LHCN-M2 (cell line): ENCODE measurements at regions not wholly inside any gene's neighbourhood (a gene's known extent, or its start where the extent isn't known, plus 50 kb on each side); places are given as distances from the start of the nearest gene placed in this dataset.

Source experiments
- DNase-seq: peaks from one replicate; pipeline ENCODE4 v3.0.0-alpha.2; 2012; ENCODE audit warnings: low read depth

GRCh38 chr12:61870658-61871484, 389.3 kb upstream of the USP15 start:
- DNase-seq = no peak

- no peak for DNase-seq
Measured at GRCh38 chr12:61871485-61871810, 388.8 kb upstream of the USP15 start.

DNA sequence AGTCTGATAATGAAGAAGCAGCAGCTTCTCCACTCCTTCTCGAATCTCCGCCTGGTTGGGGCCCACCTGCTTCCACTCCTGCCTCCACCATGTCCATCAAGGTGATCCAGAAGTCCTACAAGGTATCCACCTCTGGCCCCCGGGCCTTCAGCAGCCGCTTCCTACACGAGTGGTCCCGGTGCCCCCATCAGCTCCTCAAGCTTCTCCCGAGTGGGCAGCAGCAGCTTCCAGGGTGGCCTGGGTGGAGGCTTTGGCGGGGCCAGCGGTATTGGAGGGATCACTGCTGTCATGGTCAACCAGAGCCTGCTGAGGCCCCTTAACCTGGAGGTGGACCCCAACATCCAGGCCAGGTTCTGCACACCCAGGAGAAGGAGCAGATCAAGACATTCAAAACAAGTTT, 381.0 kb upstream of the USP15 start:
- DNase-seq = no peak

DNA sequence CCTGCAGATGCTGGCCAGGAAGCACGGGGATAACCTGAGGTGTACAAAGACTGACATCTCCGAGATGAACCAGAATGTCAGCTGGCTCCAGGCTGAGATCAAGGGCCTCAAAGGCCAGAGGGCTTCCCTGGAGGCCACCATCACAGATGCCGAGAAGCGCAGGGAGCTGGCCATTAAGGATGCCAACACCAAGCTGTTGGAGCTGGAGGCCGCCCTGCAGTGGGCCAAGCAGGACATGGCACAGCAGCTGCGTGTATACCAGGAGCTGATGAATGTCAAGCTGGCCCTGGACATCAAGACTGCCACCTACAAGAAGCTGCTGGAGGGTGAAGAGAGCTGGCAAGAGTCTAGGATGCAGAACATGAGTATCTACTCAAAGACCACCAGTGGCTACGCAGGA, 380.0 kb upstream of the USP15 start:
- no peak for DNase-seq

DNA sequence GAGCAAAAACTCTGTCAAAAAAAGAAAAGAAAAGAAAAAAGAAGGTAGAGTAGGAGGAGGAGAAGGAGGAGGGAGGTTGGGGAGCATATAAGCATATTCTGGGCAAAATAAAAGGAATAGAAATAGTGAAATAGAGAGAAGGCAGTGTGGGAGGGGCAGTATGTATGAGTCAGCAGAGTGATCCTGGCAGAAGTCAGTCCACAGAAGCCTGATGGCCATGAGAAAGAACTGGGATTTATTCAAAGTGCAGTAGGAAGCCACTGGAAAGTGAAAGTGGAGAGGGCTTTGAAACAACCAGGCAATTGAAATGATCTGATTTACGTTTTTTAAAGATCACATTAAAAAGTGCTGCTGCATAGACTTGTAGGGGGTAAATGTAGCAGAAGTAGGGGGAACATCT, 368.6 kb upstream of the USP15 start:
- DNase-seq = no peak

GRCh38 chr12:61894168-61894567, 366.0 kb upstream of the USP15 start:
- no peak for DNase-seq

- DNase-seq = no peak
Measured at GRCh38 chr12:61896436-61896835, 363.8 kb upstream of the USP15 start.

DNA sequence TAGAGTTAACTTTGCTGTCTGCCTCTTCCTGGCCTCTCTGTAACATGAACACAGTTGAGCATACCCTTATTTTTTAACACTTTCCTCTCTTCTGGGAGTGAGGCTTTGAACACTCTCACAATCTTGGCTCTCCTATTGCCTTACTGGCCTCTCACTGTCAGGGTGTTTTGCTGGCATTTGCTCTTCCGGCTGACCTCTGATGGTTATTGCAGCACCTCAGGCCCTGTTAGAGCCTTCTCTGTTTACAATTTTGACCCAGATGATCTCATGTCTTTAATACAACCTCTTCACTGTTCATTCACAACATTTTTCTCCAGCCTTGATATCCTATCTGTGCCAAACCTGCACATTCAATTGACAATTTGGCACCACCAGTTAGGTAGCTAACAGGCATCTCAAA, 357.8 kb upstream of the USP15 start:
- DNase-seq = no peak

- DNase-seq = no peak
Measured at GRCh38 chr12:61911113-61911512, 349.1 kb upstream of the USP15 start.

- no peak for DNase-seq
Measured at GRCh38 chr12:61915420-61915819, 344.8 kb upstream of the USP15 start.

DNA sequence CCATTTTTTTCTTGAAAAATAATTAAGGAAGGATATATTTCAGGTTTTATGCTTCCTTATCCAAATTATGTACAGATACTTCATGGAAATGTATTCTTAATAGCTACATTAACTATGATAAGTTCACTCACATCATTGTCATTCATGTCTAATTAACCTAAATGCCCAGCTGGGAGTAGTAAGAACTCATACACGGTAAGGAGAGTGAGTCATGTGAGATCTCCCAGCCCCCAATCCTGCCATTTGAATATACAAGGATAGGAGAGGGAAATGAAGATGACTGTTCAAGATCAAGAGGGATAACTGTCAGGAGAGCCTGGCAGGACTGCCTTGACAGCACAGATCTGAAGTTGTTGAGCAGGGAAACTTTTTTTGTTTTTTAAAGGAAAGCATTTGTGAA, 343.4 kb upstream of the USP15 start:
- no peak for DNase-seq

- no peak for DNase-seq
Measured at GRCh38 chr12:61919686-61920085, 340.5 kb upstream of the USP15 start.

GRCh38 chr12:61920230-61920629, 340.0 kb upstream of the USP15 start:
- no peak for DNase-seq

GRCh38 chr12:61923152-61923551, 337.1 kb upstream of the USP15 start:
- no peak for DNase-seq

GRCh38 chr12:61934564-61934963, 325.6 kb upstream of the USP15 start:
- no peak for DNase-seq

DNA sequence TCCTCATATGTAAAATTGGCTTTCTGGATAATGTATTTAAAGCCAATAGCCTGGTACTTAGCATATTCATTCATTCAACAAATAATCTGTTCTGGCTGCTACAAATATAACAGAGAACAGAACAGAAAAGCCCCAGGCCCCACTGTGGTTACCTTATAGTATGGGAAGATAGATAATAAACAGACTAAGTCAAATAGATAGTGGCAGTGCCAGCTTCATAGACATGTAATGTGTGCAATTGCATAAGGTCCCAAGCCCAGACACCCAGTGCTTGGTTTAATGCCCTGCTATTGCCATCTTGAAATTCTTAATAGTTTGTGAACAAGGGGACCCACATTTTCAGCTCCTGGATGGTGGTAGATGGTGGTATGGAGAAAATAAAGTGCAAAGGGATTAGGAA, 320.2 kb upstream of the USP15 start:
- DNase-seq = no peak

DNA sequence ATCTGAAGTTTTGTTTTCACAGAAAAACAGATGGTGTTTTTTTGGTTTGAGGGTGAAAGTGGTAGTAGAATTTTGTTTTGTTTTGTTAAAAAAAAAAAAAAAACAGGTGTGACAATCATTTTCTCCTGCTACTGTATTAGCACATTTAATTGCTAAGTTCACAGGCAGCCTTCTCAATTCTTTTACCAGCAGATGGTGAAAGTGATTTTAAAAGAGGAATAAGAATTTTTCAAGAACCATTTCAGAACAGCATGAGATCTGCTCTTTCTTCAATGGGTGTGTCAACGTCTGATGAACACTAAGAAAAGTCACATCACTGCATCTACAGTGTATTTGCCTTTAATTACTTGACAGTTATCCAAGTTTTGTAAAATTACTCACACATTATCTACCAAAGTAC, 303.7 kb upstream of the USP15 start:
- DNase-seq = no peak

- no peak for DNase-seq
Measured at GRCh38 chr12:61974461-61974860, 285.7 kb upstream of the USP15 start.

DNA sequence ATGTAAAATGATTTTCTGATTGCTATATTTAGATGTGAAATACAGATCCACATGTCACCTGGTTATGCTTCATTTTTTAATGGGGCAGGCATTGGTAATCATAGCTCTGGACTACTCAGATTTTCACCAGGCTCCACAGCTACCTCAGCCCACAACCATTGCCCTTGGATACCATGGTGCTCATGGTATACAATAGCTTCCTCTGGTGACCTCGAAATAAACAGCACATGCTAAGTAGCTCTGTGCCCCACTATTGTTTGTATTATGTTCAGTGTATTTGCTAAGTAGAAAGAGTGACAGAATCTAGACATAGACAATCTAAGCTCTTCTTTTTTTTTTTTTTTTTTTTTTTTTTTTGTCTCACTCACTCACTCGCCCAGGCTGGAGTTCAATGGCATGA, 274.4 kb upstream of the USP15 start:
- no peak for DNase-seq

DNA sequence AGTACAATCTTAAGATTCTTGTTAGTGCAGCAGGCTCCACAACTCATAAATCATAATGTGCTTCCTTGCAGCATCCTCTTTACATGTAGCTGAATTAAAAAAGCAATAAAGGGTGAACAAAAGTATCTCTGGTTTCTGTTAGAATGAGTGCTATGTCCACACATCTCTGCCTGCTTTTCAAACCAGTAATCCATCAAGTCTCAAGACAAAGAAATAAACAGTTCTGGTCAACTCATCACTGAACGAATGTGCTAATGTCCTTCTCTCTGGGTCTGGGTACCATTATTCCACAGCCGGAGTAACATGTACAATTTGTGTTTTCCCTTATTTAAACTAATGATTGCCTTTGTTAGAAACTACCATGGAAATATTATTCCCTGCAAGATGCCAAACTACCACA, 273.0 kb upstream of the USP15 start:
- DNase-seq = no peak

GRCh38 chr12:61991661-61992060, 268.5 kb upstream of the USP15 start:
- no peak for DNase-seq

DNA sequence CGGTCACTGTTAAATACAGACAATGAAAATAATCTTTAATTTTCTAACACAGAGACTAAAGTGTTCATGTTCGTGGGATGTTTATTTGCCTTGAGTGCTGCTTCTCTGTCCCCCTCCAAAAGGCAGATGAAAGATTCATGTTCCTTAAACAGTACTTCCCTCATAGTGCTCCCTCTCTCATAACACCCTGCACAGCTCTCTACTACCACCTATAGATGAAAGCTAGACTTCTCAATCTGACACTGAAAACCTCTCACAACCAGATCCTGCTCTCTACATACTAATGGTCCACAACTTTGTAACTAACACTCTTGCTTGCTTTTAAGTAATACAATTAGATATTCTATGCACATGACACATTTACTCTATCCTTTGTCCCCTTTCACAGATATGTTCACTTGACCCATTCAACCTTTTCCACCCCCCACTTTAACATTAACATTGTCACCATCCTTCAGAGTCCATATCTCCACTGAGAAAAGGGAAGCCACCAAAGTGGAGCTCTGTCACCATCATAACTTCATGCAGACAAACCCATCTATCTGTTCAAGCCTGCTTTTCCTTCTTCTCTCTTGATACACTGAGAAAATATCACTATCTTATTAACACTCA, 266.4 kb upstream of the USP15 start:
- DNase-seq = no peak

GRCh38 chr12:61996717-61997116, 263.5 kb upstream of the USP15 start:
- DNase-seq = no peak

GRCh38 chr12:61998791-61999190, 261.4 kb upstream of the USP15 start:
- no peak for DNase-seq
